Neural progenitor cell (in vitro differentiated cells): ENCODE measurements at regions not wholly inside any gene's neighbourhood (a gene's known extent, or its start where the extent isn't known, plus 50 kb on each side); places are given as distances from the start of the nearest gene placed in this dataset.

Experiments used
- EZH2 ChIP-seq: fragments of 200-600 bp; sonication (generic); IDR thresholded peaks from 2 replicates; pipeline ENCODE4 v1.6.1; 2017; ENCODE audit warnings: antibody characterized with exemption, mild to moderate bottlenecking, moderate library complexity
- EZH2phosphoT487 ChIP-seq: fragments of 200-600 bp; sonication (generic); IDR thresholded peaks from 2 replicates; pipeline ENCODE4 v1.6.1; 2017; ENCODE audit warnings: antibody characterized with exemption
- TF ChIP-seq, protein P1 (sequence below): fragments of 200-600 bp; sonication (generic); IDR thresholded peaks from 2 replicates; pipeline ENCODE4 v1.5.1; 2017; ENCODE audit warnings: antibody characterized with exemption, mild to moderate bottlenecking

DNA sequence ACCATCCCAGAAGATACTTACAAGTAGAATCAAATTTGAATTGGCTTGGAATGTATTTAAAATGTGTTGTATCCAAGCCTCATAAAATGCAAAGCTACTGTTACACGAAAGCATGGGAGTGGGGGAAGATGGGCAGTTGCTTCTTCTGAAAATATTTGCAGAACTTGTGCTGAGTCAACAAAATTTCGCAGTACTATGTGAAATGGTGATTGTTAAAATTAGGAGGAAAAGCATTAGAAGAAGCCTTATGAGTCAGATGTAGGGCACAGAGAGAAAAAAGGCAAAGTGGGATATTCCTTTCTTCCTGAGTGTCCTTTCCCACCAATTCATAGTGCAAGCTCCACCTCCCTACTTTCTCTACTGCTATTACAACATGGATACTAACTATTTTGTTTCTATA lies 332.7 kb downstream of the PRDM5 start:
- TF ChIP-seq, protein P1, sequence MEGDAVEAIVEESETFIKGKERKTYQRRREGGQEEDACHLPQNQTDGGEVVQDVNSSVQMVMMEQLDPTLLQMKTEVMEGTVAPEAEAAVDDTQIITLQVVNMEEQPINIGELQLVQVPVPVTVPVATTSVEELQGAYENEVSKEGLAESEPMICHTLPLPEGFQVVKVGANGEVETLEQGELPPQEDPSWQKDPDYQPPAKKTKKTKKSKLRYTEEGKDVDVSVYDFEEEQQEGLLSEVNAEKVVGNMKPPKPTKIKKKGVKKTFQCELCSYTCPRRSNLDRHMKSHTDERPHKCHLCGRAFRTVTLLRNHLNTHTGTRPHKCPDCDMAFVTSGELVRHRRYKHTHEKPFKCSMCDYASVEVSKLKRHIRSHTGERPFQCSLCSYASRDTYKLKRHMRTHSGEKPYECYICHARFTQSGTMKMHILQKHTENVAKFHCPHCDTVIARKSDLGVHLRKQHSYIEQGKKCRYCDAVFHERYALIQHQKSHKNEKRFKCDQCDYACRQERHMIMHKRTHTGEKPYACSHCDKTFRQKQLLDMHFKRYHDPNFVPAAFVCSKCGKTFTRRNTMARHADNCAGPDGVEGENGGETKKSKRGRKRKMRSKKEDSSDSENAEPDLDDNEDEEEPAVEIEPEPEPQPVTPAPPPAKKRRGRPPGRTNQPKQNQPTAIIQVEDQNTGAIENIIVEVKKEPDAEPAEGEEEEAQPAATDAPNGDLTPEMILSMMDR, result no peak
- no peak for TF ChIP-seq EZH2
- no peak for TF ChIP-seq EZH2phosphoT487
